Thoracic aorta (tissue), 2 donors: ENCODE measurements at regions not wholly inside any gene's neighbourhood (a gene's known extent, or its start where the extent isn't known, plus 50 kb on each side); places are given as distances from the start of the nearest gene placed in this dataset.
"Not testable (repeated sequence)": the region's sequence is repeated elsewhere in the genome, so short reads cannot be mapped to it uniquely, and the experiment has no call there.

Experiments used
- ATAC-seq: fragments of 150-250 bp; one replicate; pipeline ENCODE4 v1.8.0; 2017; ENCODE audit warnings: low read depth; ENCODE audit not compliant: insufficient number of reproducible peaks, low FRiP score
- DNase-seq: peaks from one replicate; pipeline ENCODE4 v3.0.0-alpha.2; 2020; ENCODE audit warnings: low spot score
- H3K27ac ChIP-seq, 2 donors: fragments of 200-600 bp; sonication (generic); 1 replicate in 1 of 2; 2 replicates in 1 of 2; pipeline ENCODE4 v1.5.1; 2016; ENCODE audit warnings: mild to moderate bottlenecking in 2 of 2, moderate library complexity in 2 of 2
- H3K27me3 ChIP-seq: fragments of 200-600 bp; sonication (generic); replicated peaks from 2 replicates; pipeline ENCODE4 v1.6.0; 2016; ENCODE audit warnings: mild to moderate bottlenecking; ENCODE audit not compliant: insufficient read depth
- H3K36me3 ChIP-seq: fragments of 200-600 bp; sonication (generic); one replicate; pipeline ENCODE4 v1.5.1; 2016
- H3K4me1 ChIP-seq, 2 donors: fragments of 200-600 bp; sonication (generic); 1 replicate in 1 of 2; 2 replicates in 1 of 2; pipeline versions ENCODE4 v1.5.1 to v1.6.0; 2016; ENCODE audit warnings: low read depth in 2 of 2, mild to moderate bottlenecking in 1 of 2; ENCODE audit not compliant: control insufficient read depth in 1 of 2
- H3K4me3 ChIP-seq: fragments of 200-600 bp; sonication (generic); 2 replicates; pipeline ENCODE4 v1.5.1; 2016; ENCODE audit warnings: mild to moderate bottlenecking
- H3K9me3 ChIP-seq: fragments of 200-600 bp; sonication (generic); 2 replicates; pipeline ENCODE4 v1.5.1; 2016
- CTCF ChIP-seq: fragments of 200-600 bp; sonication (generic); IDR thresholded peaks from one replicate; pipeline ENCODE4 v1.5.1; 2019; ENCODE audit warnings: antibody characterized with exemption

DNA sequence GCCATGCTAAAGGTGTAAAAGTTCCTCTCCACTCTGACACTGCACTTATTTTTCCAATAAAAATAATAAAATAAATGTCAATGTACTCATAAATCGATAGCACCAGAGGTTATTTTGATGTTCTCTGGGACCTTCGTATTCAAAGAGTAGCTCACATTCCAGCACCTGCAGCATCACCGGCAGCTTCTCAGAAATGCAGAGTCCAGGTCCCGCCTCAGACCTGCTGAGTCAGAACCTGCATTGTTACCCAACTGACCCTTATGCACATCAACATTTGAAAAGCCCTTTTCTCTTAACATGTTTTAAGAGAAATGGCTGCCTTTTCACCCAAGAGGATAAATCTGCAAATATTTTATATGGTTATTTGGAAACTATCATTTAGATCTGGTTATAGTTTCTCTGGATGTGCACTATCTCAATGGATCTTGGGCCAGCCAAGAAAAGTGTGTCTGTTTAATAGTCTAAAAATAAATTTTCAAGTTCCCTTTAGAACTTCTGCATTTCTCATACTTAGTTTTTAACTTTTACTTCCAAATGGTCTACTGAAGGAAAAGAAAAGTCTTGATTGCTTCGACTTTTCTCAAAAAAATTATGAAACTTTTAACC, 216.2 kb upstream of the PRDM1 start:
- H3K9me3 ChIP-seq = no peaks in the 10 kb centered on the region
- H3K4me3 ChIP-seq = no peak overlapping the region
- no peaks in the 10 kb centered on the region for H3K27me3 ChIP-seq
- no peak for TF ChIP-seq CTCF
- H3K27ac ChIP-seq = no peak overlapping the region
- no peak for DNase-seq
- H3K4me1 ChIP-seq = no peaks in the 10 kb centered on the region
- no peaks in the 10 kb centered on the region for H3K36me3 ChIP-seq
- no peak for ATAC-seq

GRCh38 chr6:105868823-105869460, 217.2 kb upstream of the PRDM1 start:
- H3K27me3 ChIP-seq = no peaks in the 10 kb centered on the region
- H3K36me3 ChIP-seq = no peaks in the 10 kb centered on the region
- DNase-seq (no peak), ATAC-seq (no peak)
- no peaks in the 10 kb centered on the region for H3K9me3 ChIP-seq
- TF ChIP-seq CTCF = no peak
- H3K27ac ChIP-seq = no peak overlapping the region
- no peaks in the 10 kb centered on the region for H3K4me1 ChIP-seq
- H3K4me3 ChIP-seq = no peak overlapping the region

GRCh38 chr6:105867821-105868220, 218.3 kb upstream of the PRDM1 start:
- TF ChIP-seq CTCF = no peak
- H3K9me3 ChIP-seq = no peaks in the 10 kb centered on the region
- H3K4me1 ChIP-seq = no peaks in the 10 kb centered on the region
- H3K4me3 ChIP-seq = no peak overlapping the region
- H3K36me3 ChIP-seq = no peaks in the 10 kb centered on the region
- ATAC-seq (no peak), DNase-seq (no peak)
- H3K27me3 ChIP-seq = no peaks in the 10 kb centered on the region
- no peak overlapping the region for H3K27ac ChIP-seq

- H3K27ac ChIP-seq = no peak overlapping the region
- TF ChIP-seq CTCF = no peak
- no peak for ATAC-seq
- H3K4me1 ChIP-seq = no peaks in the 10 kb centered on the region
- DNase-seq = no peak
- H3K4me3 ChIP-seq = no peak overlapping the region
- no peaks in the 10 kb centered on the region for H3K36me3 ChIP-seq
- H3K9me3 ChIP-seq = no peaks in the 10 kb centered on the region
- no peaks in the 10 kb centered on the region for H3K27me3 ChIP-seq
Measured at GRCh38 chr6:105867277-105867676, 218.9 kb upstream of the PRDM1 start.

DNA sequence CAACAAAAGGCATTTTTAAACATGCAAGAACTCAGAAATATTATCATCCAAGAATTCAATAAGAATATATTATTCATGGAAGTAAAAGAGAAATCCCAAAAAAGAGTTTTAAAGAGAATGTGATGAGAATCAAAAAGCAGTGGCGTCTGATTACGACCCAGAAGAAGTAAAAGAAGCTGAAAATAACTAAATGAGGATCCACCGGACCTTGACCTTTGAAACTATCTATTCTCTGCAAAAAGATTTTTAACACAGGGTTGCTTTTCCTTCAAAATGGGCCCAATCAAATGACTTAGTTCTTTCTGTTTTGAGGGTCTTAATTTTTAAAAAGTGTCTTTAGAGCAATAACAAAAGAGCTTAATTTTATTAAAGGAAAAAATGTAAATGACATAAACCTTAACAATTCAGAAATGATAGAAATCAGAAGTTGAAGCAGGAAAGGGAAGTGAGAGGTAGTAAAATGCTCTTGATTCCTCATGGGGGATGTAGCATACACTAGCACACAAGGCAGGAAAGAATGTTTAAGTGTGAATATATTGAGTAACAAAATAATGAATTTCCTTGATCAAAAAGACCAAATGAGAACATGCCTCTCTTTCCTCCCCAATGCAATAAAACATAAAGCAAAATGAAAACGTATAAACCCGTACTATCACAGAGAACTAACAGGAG, 223.1 kb upstream of the PRDM1 start:
- Histone ChIP-seq H3K36me3 (no peaks in the 10 kb centered on the region), H3K27me3 (no peaks in the 10 kb centered on the region), H3K27ac (no peak overlapping the region), H3K4me3 (no peak overlapping the region), H3K9me3 (no peaks in the 10 kb centered on the region), H3K4me1 (no peaks in the 10 kb centered on the region)
- DNase-seq = no peak
- no peak for TF ChIP-seq CTCF
- no peak for ATAC-seq

GRCh38 chr6:105860927-105861326, 225.2 kb upstream of the PRDM1 start:
- not testable (repeated sequence) for H3K4me3 ChIP-seq, ATAC-seq, H3K27me3 ChIP-seq, H3K9me3 ChIP-seq, H3K27ac ChIP-seq, DNase-seq, H3K4me1 ChIP-seq, H3K36me3 ChIP-seq
